Right lobe of liver (tissue), 6 donors: ENCODE measurements at regions not wholly inside any gene's neighbourhood (a gene's known extent, or its start where the extent isn't known, plus 50 kb on each side); places are given as distances from the start of the nearest gene placed in this dataset.

Source experiments
- ATAC-seq, 4 donors: fragments of 200-7000 bp; cut with Tn5 transposase; one replicate each; pipeline ENCODE4 v1.9.1; 2020; ENCODE audit warnings: mild to moderate bottlenecking in 4 of 4, moderate library complexity in 4 of 4
- DNase-seq, 3 donors: peaks; one replicate each; pipeline ENCODE4 v3.0.0-alpha.2; 2020
- H3K27ac ChIP-seq, 3 donors: fragments of 200-600 bp; one replicate each; pipeline ENCODE4 v1.8.0; 2022
- H3K27me3 ChIP-seq, 2 donors: fragments of 200-600 bp; one replicate each; pipeline ENCODE4 v1.8.0; 2022
- H3K36me3 ChIP-seq, 4 donors: fragments of 200-600 bp; sonication (generic) in 1 of 4; one replicate each; pipeline versions ENCODE4 v1.5.1 to v1.8.0; 2017 to 2022; ENCODE audit warnings: control low read depth in 1 of 4
- H3K4me1 ChIP-seq, 4 donors: fragments of 200-600 bp; sonication (generic) in 1 of 4; one replicate each; pipeline versions ENCODE4 v1.5.1 to v1.8.0; 2017 to 2022; ENCODE audit warnings: control low read depth in 1 of 4
- H3K4me3 ChIP-seq, 3 donors: fragments of 200-600 bp; one replicate each; pipeline ENCODE4 v1.8.0; 2022
- H3K9me3 ChIP-seq, 4 donors: fragments of 200-600 bp; sonication (generic) in 1 of 4; one replicate each; pipeline versions ENCODE4 v1.5.1 to v1.8.0; 2017 to 2022; ENCODE audit warnings: control low read depth in 1 of 4
- CTCF ChIP-seq, 4 donors: fragments of 200-600 bp in 3 of 4; fragments of 450-650 bp in 1 of 4; IDR thresholded peaks; one replicate each; pipeline versions ENCODE4 v1.5.1 to v1.8.0; 2016 to 2022; ENCODE audit warnings: antibody characterized with exemption in 4 of 4, mild to moderate bottlenecking in 2 of 4
- POLR2A ChIP-seq: fragments of 450-650 bp; IDR thresholded peaks from one replicate; pipeline ENCODE4 v1.6.1; 2017; ENCODE audit warnings: antibody characterized with exemption, mild to moderate bottlenecking
- WGBS: methylation state at CpG from one replicate; pipeline ENCODE4 v1.1.6; 2018; ENCODE audit warnings: low coverage, low lambda C conversion rate; ENCODE audit not compliant: insufficient coverage; ENCODE audit errors: missing lambda C conversion rate; 5-methylcytosine and 5-hydroxymethylcytosine counted together
- intact Hi-C, 2 donors: fragments of 100-400 bp; cut with DNase I; formaldehyde crosslinking; loops; one replicate each; pipeline versions ENCODE4 v1.11.2 to v1.14.1; 2022
- donor health status: DM: no; HTN: yes; CAD: no.
- donor health status: DM: no; HTN: no; CAD: no.
- donor health status: DM: no; HTN: no; CAD: no.
- donor health status: DM: no; HTN: yes; CAD: no.
- donor health status: DM: no; HTN: yes; CAD: no.

GRCh38 chr15:35936284-35936683 is 390.3 kb upstream of the DPH6 start:
- ATAC-seq, result no peak
- no peaks in the 10 kb centered on the region for H3K36me3 ChIP-seq
- intact Hi-C loops, result no loop called here
- no peak for TF ChIP-seq POLR2A
- TF ChIP-seq CTCF (IDR thresholded peaks at IDR 0.05), result no peak
- DNase-seq, result no peak
- peaks cover 0 to 16% (median 2%) of the 10 kb centered on the region in 4 donors for H3K4me1 ChIP-seq
- no peaks in the 10 kb centered on the region for H3K9me3 ChIP-seq
- H3K27me3 ChIP-seq, result no peaks in the 10 kb centered on the region
- WGBS, result 94% methylated on average over 2 of the region's 2 CpGs
- H3K27ac ChIP-seq, result no peak overlapping the region
- H3K4me3 ChIP-seq, result no peak overlapping the region

GRCh38 chr15:35937380-35937779 is 391.4 kb upstream of the DPH6 start:
- Histone ChIP-seq H3K4me1 (peaks cover 0 to 7% (median 0%) of the 10 kb centered on the region in 4 donors), H3K27ac (no peak overlapping the region), H3K36me3 (no peaks in the 10 kb centered on the region), H3K9me3 (no peaks in the 10 kb centered on the region), H3K4me3 (no peak overlapping the region), H3K27me3 (no peaks in the 10 kb centered on the region)
- ATAC-seq (no peak), DNase-seq (no peak)
- intact Hi-C loops, result no loop called here
- 82% methylated on average over 1 of the region's 1 CpG for WGBS
- no peak for TF ChIP-seq CTCF (IDR thresholded peaks at IDR 0.05)
- no peak for TF ChIP-seq POLR2A

GRCh38 chr15:35944945-35945585 is 399.1 kb upstream of the DPH6 start:
- Histone ChIP-seq H3K27me3 (no peaks in the 10 kb centered on the region), H3K9me3 (no peaks in the 10 kb centered on the region), H3K36me3 (no peaks in the 10 kb centered on the region), H3K4me3 (no peak overlapping the region), H3K4me1 (no peaks in the 10 kb centered on the region), H3K27ac (no peak overlapping the region)
- no peak for ATAC-seq
- WGBS, result 74% methylated on average over 8 of the region's 8 CpGs
- DNase-seq, result no peak
- TF ChIP-seq POLR2A, result no peak
- no peak for TF ChIP-seq CTCF (IDR thresholded peaks at IDR 0.05)
- intact Hi-C loops, result no loop called here

GRCh38 chr15:35953424-35953823 is 407.5 kb upstream of the DPH6 start:
- ATAC-seq (peak; percentile 82 to 91 (median 90)), DNase-seq (peak in 2 of 3 donors; percentile 25 to 45)
- TF ChIP-seq CTCF (IDR thresholded peaks at IDR 0.05), result no peak
- no peak for TF ChIP-seq POLR2A
- H3K4me3 ChIP-seq, result no peak overlapping the region
- no peaks in the 10 kb centered on the region for H3K27me3 ChIP-seq
- no peaks in the 10 kb centered on the region for H3K36me3 ChIP-seq
- no peaks in the 10 kb centered on the region for H3K9me3 ChIP-seq
- no peak overlapping the region for H3K27ac ChIP-seq
- H3K4me1 ChIP-seq, result peaks cover 0 to 4% (median 0%) of the 10 kb centered on the region in 4 donors
- intact Hi-C loops, result no loop called here
- WGBS, result 61% methylated on average over 3 of the region's 3 CpGs

- DNase-seq, result no peak
- Histone ChIP-seq H3K4me3 (no peak overlapping the region), H3K9me3 (no peaks in the 10 kb centered on the region), H3K36me3 (no peaks in the 10 kb centered on the region), H3K27me3 (no peaks in the 10 kb centered on the region), H3K4me1 (peaks cover 0 to 4% (median 0%) of the 10 kb centered on the region in 4 donors), H3K27ac (no peak overlapping the region)
- TF ChIP-seq POLR2A (no peak), CTCF (IDR thresholded peaks at IDR 0.05) (no peak)
- ATAC-seq, result no peak
- WGBS, result 36% methylated on average over 3 of the region's 3 CpGs
- intact Hi-C loops, result no loop called here
These were observed 410.1 kb upstream of the DPH6 start for GRCh38 chr15:35956056-35956455.
